ENCODE measurements at regions not wholly inside any gene's neighbourhood (a gene's known extent, or its start where the extent isn't known, plus 50 kb on each side); places are given as distances from the start of the nearest gene placed in this dataset.

DNA sequence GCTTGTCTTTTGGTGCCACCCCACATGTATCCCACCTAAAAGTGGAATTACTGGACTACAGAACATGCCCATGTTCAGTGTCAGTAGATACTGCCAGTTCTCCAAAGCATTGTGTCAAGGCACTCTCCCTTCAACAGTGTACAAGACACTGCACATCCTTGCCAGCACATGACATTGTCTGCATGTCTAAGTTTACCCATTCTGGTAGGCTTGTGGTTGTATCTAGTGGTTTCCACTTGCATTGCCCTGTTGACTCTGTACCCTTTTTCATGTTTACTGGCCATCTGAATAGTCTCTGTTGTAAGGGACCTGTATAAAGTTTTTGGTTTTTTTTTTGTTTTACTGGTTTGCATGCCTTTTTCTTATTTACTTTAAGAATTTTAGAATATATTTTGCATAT, 222.4 kb upstream of the CNR1 start:
- Histone ChIP-seq H3K36me3 (no peaks in the 10 kb centered on the region), H3K27ac (no peak overlapping the region), H3K9me3 (no peaks in the 10 kb centered on the region), H3K4me3 (no peak overlapping the region), H3K4me1 (peaks cover 0 to 4% (median 0%) of the 10 kb centered on the region in 4 donors), H3K27me3 (no peaks in the 10 kb centered on the region)
- TF ChIP-seq, protein P1, sequence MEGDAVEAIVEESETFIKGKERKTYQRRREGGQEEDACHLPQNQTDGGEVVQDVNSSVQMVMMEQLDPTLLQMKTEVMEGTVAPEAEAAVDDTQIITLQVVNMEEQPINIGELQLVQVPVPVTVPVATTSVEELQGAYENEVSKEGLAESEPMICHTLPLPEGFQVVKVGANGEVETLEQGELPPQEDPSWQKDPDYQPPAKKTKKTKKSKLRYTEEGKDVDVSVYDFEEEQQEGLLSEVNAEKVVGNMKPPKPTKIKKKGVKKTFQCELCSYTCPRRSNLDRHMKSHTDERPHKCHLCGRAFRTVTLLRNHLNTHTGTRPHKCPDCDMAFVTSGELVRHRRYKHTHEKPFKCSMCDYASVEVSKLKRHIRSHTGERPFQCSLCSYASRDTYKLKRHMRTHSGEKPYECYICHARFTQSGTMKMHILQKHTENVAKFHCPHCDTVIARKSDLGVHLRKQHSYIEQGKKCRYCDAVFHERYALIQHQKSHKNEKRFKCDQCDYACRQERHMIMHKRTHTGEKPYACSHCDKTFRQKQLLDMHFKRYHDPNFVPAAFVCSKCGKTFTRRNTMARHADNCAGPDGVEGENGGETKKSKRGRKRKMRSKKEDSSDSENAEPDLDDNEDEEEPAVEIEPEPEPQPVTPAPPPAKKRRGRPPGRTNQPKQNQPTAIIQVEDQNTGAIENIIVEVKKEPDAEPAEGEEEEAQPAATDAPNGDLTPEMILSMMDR (IDR thresholded peaks at IDR 0.05) = no peak
- TF ChIP-seq POLR2A (IDR thresholded peaks at IDR 0.05) = no peak
- intact Hi-C loops (cut with DNase I) = no loop called here
- DNase-seq = no peak
- ATAC-seq = no peak

GRCh38 chr6:88386167-88386566, 220.0 kb upstream of the CNR1 start:
- no peak for DNase-seq
- Histone ChIP-seq H3K27me3 (no peaks in the 10 kb centered on the region), H3K4me1 (peaks cover 0 to 4% (median 0%) of the 10 kb centered on the region in 4 donors), H3K4me3 (no peak overlapping the region), H3K36me3 (no peaks in the 10 kb centered on the region), H3K27ac (no peak overlapping the region), H3K9me3 (no peaks in the 10 kb centered on the region)
- no peak for TF ChIP-seq POLR2A (IDR thresholded peaks at IDR 0.05)
- TF ChIP-seq, protein P1 (IDR thresholded peaks at IDR 0.05) = no peak
- ATAC-seq = no peak
- intact Hi-C loops (cut with DNase I) = no loop called here

DNA sequence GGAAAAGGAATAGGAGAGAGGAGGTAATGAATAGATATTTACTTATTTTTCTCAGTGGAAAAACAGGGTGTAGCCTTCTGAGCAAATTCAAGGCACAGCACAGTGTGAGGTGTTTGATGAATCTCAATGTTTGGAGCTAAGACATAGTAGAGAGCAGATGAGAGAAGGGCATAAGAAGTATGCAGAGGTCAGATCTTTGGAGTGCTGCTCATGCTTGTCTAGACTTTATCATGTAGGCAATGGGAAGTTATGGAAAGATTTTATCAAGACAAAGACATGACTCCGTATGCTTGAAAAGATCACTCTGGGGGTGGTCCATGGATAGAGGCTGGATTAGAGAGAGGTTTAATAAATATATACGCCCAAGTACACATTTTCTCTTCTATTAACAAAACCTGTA, 217.0 kb upstream of the CNR1 start:
- Histone ChIP-seq H3K27ac (no peak overlapping the region), H3K27me3 (no peaks in the 10 kb centered on the region), H3K36me3 (no peaks in the 10 kb centered on the region), H3K9me3 (no peaks in the 10 kb centered on the region), H3K4me1 (no peaks in the 10 kb centered on the region), H3K4me3 (no peak overlapping the region)
- ATAC-seq (no peak), DNase-seq (no peak)
- WGBS (ENCODE audit: insufficient coverage, low coverage, low lambda C conversion rate, missing lambda C conversion rate) = 68% methylated on average over 2 of the region's 2 CpGs
- intact Hi-C loops (cut with DNase I) = no loop called here
- TF ChIP-seq POLR2A (IDR thresholded peaks at IDR 0.05) = no peak

DNA sequence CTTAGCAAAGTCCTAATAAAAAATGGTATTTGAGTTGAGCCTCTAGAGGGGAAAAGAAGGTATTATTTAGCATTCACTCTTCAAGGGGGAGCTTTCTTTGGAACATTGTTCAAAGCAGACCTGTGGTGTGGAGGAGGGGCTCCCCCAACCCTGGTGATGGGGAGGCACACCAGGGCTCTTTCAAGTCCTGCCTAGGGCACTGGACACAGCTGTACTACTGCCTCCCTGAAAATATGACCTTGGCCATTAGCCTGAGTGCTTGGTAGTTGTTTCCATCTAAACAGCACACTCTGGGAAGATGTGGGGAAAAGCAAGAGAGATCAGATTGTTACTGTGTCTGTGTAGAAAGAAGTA, 215.1 kb upstream of the CNR1 start:
- TF ChIP-seq, protein P1 (IDR thresholded peaks at IDR 0.05) = no peak
- no peak for TF ChIP-seq POLR2A (IDR thresholded peaks at IDR 0.05)
- DNase-seq (no peak), ATAC-seq (no peak)
- Histone ChIP-seq H3K27me3 (no peaks in the 10 kb centered on the region), H3K4me3 (no peak overlapping the region), H3K36me3 (no peaks in the 10 kb centered on the region), H3K4me1 (no peaks in the 10 kb centered on the region), H3K27ac (no peak overlapping the region), H3K9me3 (no peaks in the 10 kb centered on the region)
- intact Hi-C loops (cut with DNase I) = no loop called here

DNA sequence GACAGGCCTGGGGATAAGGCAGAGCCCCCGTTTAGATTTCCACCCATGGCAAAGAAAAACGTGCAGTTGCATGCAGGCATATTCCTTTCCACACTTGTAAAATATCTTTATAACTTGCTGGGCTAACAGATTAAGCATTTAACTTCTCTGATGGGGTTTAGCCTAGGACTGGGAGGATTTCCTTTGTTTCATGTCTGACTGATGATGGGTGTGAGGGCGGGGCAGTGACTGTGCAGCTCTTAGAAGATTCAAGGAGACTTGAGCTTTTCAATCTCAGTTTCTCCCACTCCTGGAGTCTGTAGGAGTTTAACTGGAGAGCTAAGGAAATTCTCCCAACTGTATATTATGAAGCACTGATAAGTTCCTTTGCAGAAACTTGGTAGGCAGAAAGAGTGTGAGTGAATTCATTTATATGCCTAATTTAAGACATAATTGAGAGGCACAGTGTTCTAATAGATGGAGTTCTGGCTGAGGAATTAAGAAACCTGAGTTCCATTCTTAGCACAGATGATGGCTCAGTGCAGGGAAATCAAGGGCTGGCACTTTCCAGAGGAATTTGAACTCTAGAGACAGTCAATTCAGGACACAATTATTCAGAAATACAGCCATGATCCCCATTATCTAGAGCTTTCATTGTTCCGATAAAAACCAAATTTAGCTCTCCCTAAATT, 214.6 kb upstream of the CNR1 start:
- intact Hi-C loops (cut with DNase I) = no loop called here
- H3K4me1 ChIP-seq = no peaks in the 10 kb centered on the region
- ATAC-seq = no peak
- H3K36me3 ChIP-seq = no peaks in the 10 kb centered on the region
- no peaks in the 10 kb centered on the region for H3K27me3 ChIP-seq
- no peak overlapping the region for H3K4me3 ChIP-seq
- no peak for DNase-seq
- no peak for TF ChIP-seq POLR2A (IDR thresholded peaks at IDR 0.05)
- TF ChIP-seq, protein P1 (IDR thresholded peaks at IDR 0.05) = no peak
- no peak overlapping the region for H3K27ac ChIP-seq
- no peaks in the 10 kb centered on the region for H3K9me3 ChIP-seq
- 54% methylated on average over 4 of the region's 4 CpGs for WGBS (ENCODE audit: insufficient coverage, low coverage, low lambda C conversion rate, missing lambda C conversion rate)

Measured in right lobe of liver (tissue), 6 donors.